GM10266 (cell line): ENCODE measurements at regions not wholly inside any gene's neighbourhood (a gene's known extent, or its start where the extent isn't known, plus 50 kb on each side); places are given as distances from the start of the nearest gene placed in this dataset.
"Not testable (repeated sequence)": the region's sequence is repeated elsewhere in the genome, so short reads cannot be mapped to it uniquely, and the experiment has no call there.

Source experiments
- DNase-seq: peaks from one replicate; pipeline ENCODE4 v3.0.0; 2012; ENCODE audit errors: extremely low spot score
- CTCF ChIP-seq: IDR thresholded peaks from 2 replicates; pipeline ENCODE4 v1.5.1; 2012; ENCODE audit warnings: mild to moderate bottlenecking, low read depth; ENCODE audit not compliant: control insufficient read depth, insufficient read depth; ENCODE audit errors: missing control alignments

- no peak for DNase-seq
- no peak for TF ChIP-seq CTCF
Observed at GRCh38 chr4:170940043-170940724, 850.4 kb upstream of the AADAT start.

DNA sequence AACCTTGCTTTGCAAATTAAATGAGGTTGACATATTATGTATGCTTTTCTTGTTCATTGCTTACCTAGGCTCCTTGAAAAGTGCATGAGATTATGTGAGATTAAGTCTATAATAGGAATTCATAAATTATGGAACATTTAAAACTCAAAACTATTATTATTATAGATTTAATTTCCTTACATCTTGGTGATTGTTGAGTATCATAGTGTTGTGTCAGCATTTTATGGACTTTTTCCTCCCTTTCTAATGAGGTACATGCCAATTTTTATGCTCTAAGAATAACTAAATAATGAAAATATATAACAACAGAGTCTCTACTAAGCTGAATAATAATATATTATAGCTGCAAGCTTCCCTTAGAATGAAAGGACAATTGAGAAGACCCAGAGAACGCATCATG is 848.8 kb upstream of the AADAT start:
- no peak for TF ChIP-seq CTCF
- DNase-seq, result no peak

DNA sequence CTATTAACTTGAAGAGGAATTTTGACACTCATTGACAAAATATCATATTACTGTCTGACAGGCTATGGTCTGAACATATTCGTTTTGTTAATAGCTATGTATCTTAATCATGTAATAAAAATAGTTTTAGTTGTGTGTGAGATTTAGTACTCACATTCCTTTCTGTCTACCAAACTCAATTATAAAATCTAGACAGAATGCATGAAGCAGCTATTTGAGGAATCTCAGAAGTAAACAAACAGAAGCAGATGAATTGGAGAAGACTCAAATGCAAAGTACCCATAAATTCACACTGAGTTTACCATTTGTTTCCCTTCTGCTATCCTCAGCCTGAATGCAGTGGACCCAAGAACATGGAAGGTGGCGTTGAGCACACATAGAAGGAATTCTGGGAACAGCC is 841.6 kb upstream of the AADAT start:
- no peak for TF ChIP-seq CTCF
- DNase-seq, result no peak

GRCh38 chr4:170888660-170889059 is 798.9 kb upstream of the AADAT start:
- TF ChIP-seq CTCF, result no peak
- no peak for DNase-seq

DNA sequence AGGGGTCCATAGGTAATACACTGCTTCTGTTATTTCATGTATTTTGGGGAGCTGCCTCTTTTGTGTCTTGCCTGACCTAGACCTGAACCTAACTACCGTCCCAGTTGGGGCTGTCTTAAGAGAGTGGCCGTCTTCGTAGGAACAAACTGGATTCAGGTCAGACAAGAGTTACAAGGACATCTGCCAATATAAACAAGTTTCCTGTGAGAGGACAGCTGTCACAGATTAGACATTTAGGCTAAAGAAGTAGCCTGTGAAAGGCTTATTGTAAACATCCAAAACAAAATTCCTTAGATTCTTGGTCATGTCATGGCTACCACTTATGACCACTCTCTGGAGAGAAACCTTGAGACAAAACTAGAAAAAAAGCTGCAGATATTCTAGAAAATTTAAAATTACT is 797.6 kb upstream of the AADAT start:
- no peak for DNase-seq
- no peak for TF ChIP-seq CTCF

DNA sequence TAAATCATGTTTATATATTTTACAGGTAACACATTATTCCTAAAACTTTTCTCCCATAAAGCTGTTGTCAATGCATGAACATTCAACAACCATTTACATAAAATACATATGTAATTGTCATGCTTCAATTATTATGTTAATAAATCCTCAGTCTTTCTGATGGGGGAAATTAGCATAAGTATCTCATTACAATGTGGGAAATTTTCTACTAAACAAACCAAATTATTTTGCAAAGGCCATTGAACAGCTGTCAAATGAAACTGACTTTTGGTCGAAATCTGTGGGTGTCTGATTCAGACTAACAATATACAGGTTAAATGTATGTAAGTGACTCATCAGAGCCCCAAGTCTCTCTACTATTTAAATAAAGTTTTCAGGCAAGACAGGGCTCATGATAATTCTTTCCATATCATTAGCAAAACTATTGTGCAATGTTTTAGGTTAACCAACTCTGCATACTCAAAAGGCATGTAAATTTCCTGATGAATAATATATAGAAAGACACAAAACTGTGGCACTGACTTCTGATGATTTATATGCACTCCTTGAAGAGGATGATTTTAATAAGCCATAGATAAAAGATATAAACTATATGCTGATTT is 795.3 kb upstream of the AADAT start:
- TF ChIP-seq CTCF, result no peak
- no peak for DNase-seq

- not testable (repeated sequence) for DNase-seq
Observed at GRCh38 chr4:170881646-170882045, 791.9 kb upstream of the AADAT start.
